ENCODE measurements at regions not wholly inside any gene's neighbourhood (a gene's known extent, or its start where the extent isn't known, plus 50 kb on each side); places are given as distances from the start of the nearest gene placed in this dataset.

GRCh38 chr13:78876915-78877549 is 218.1 kb upstream of the OBI1 start:
- Histone ChIP-seq H4K20me1 (ENCODE audit: insufficient read depth, low read length) (no peaks in the 10 kb centered on the region), H3K9me2 (ENCODE audit: insufficient read depth, low read length) (no peaks in the 10 kb centered on the region), H3K4me3 (ENCODE audit: low read depth, low read length, poor library complexity, severe bottlenecking) (no peak overlapping the region), H3K4me2 (ENCODE audit: low read length) (no peak overlapping the region), H3K36me3 (ENCODE audit: insufficient read depth, low read length) (no peaks in the 10 kb centered on the region), H3K4me1 (ENCODE audit: insufficient read depth, low read length, poor library complexity, severe bottlenecking) (no peaks in the 10 kb centered on the region), H3K9me3 (ENCODE audit: low read length) (no peaks in the 10 kb centered on the region), H3K79me2 (ENCODE audit: insufficient read depth, low read depth, low read length) (no peaks in the 10 kb centered on the region), H2AFZ (ENCODE audit: low read length) (no peak overlapping the region), H3K27ac (ENCODE audit: low read depth, low read length, poor library complexity, severe bottlenecking) (no peak overlapping the region)
- intact Hi-C loops (cut with micrococcal nuclease; ENCODE audit: unreplicated experiment), result no loop called here
- ChIA-PET POLR2A (interaction anchor here (0.5 to 0.6 kb wide), 2 partner anchors 50 to 308 kb away, joined by 3 to 4 read pairs; no protein-coding TSS in a partner anchor), CTCF (ENCODE audit: unreplicated experiment) (no interaction called here)
- TF ChIP-seq CTCF (conservative IDR thresholded peaks at IDR 0.05; ENCODE audit: low read length) (no peak), EZH2phosphoT487 (IDR thresholded peaks at IDR 0.05; ENCODE audit: borderline replicate concordance, low read depth, low read length) (no peak)
- DNase-seq (ENCODE audit: low spot score), result no peak
- no TSS peak for BruUV-seq (replicated peaks)

GRCh38 chr13:78875792-78876580 is 217.0 kb upstream of the OBI1 start:
- Histone ChIP-seq H3K9me3 (ENCODE audit: low read length) (no peaks in the 10 kb centered on the region), H3K4me2 (ENCODE audit: low read length) (no peak overlapping the region), H4K20me1 (ENCODE audit: insufficient read depth, low read length) (no peaks in the 10 kb centered on the region), H3K4me1 (ENCODE audit: insufficient read depth, low read length, poor library complexity, severe bottlenecking) (no peaks in the 10 kb centered on the region), H3K4me3 (ENCODE audit: low read depth, low read length, poor library complexity, severe bottlenecking) (no peak overlapping the region), H3K36me3 (ENCODE audit: insufficient read depth, low read length) (no peaks in the 10 kb centered on the region), H3K9me2 (ENCODE audit: insufficient read depth, low read length) (no peaks in the 10 kb centered on the region), H2AFZ (ENCODE audit: low read length) (no peak overlapping the region), H3K27ac (ENCODE audit: low read depth, low read length, poor library complexity, severe bottlenecking) (no peak overlapping the region), H3K79me2 (ENCODE audit: insufficient read depth, low read depth, low read length) (no peaks in the 10 kb centered on the region)
- intact Hi-C loops (cut with micrococcal nuclease; ENCODE audit: unreplicated experiment), result no loop called here
- no TSS peak for BruUV-seq (replicated peaks)
- TF ChIP-seq EZH2phosphoT487 (IDR thresholded peaks at IDR 0.05; ENCODE audit: borderline replicate concordance, low read depth, low read length) (no peak), CTCF (conservative IDR thresholded peaks at IDR 0.05; ENCODE audit: low read length) (peak; percentile 53)
- ChIA-PET POLR2A (interaction anchor here (0.6 kb wide), 1 partner anchor 49 kb away, joined by 3 read pairs; no protein-coding TSS in a partner anchor), CTCF (ENCODE audit: unreplicated experiment) (no interaction called here)
- DNase-seq (ENCODE audit: low spot score), result peak; percentile 26

DNA sequence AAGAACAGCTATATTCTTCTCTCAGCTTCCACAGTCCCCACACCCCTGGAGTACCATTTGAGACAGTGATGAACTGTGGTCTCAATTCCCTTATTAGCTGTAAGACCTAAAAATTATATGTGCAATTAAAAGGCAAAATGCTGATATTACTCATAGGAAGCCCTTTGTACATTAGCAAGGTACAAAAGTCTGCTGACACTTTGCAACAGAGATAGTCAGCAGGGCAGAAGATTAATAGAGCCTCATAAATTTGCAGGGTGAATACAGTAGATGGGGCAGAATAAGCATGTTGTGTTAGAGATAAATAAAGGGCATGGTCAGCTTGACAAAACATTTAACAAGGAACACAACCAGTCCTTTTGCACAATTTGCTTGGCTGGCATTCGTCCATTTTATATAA is 210.0 kb upstream of the OBI1 start:
- no TSS peak for BruUV-seq (replicated peaks)
- no peaks in the 10 kb centered on the region for H3K36me3 ChIP-seq (ENCODE audit: insufficient read depth, low read length)
- no peak overlapping the region for H3K4me3 ChIP-seq (ENCODE audit: low read depth, low read length, poor library complexity, severe bottlenecking)
- TF ChIP-seq EZH2phosphoT487 (IDR thresholded peaks at IDR 0.05; ENCODE audit: borderline replicate concordance, low read depth, low read length) (no peak), CTCF (conservative IDR thresholded peaks at IDR 0.05; ENCODE audit: low read length) (no peak)
- ChIA-PET CTCF (ENCODE audit: unreplicated experiment) (no interaction called here), POLR2A (no interaction called here)
- intact Hi-C loops (cut with micrococcal nuclease; ENCODE audit: unreplicated experiment), result no loop called here
- no peaks in the 10 kb centered on the region for H3K79me2 ChIP-seq (ENCODE audit: insufficient read depth, low read depth, low read length)
- no peaks in the 10 kb centered on the region for H4K20me1 ChIP-seq (ENCODE audit: insufficient read depth, low read length)
- no peak overlapping the region for H3K4me2 ChIP-seq (ENCODE audit: low read length)
- no peaks in the 10 kb centered on the region for H3K4me1 ChIP-seq (ENCODE audit: insufficient read depth, low read length, poor library complexity, severe bottlenecking)
- no peak overlapping the region for H2AFZ ChIP-seq (ENCODE audit: low read length)
- H3K9me2 ChIP-seq (ENCODE audit: insufficient read depth, low read length), result no peaks in the 10 kb centered on the region
- H3K27ac ChIP-seq (ENCODE audit: low read depth, low read length, poor library complexity, severe bottlenecking), result no peak overlapping the region
- DNase-seq (ENCODE audit: low spot score), result no peak
- no peaks in the 10 kb centered on the region for H3K9me3 ChIP-seq (ENCODE audit: low read length)

Data from OCI-LY7 (cell line).